Tibial nerve (tissue), 3 donors: ENCODE measurements at regions not wholly inside any gene's neighbourhood (a gene's known extent, or its start where the extent isn't known, plus 50 kb on each side); places are given as distances from the start of the nearest gene placed in this dataset.

Experiments used
- CTCF ChIP-seq, 5 experiments: fragments of 200-600 bp in 3 of 5; fragments of 450-650 bp in 2 of 5; sonication (generic) in 3 of 5; IDR thresholded peaks; one replicate each; pipeline ENCODE4 v1.5.1; 2016 to 2019; ENCODE audit warnings: antibody characterized with exemption in 5 of 5, mild to moderate bottlenecking in 3 of 5, moderate library complexity in 2 of 5
- POLR2A ChIP-seq, 2 donors: fragments of 450-650 bp; IDR thresholded peaks; one replicate each; pipeline ENCODE4 v1.6.1; 2017; ENCODE audit warnings: antibody characterized with exemption in 2 of 2, mild to moderate bottlenecking in 2 of 2, moderate library complexity in 2 of 2

GRCh38 chr9:84501587-84501986, 161.0 kb upstream of the SLC28A3 start:
- no peak for TF ChIP-seq POLR2A (IDR thresholded peaks at IDR 0.05)
- TF ChIP-seq CTCF (IDR thresholded peaks at IDR 0.05) = no peak
